DND-41 (cell line): ENCODE measurements at regions not wholly inside any gene's neighbourhood (a gene's known extent, or its start where the extent isn't known, plus 50 kb on each side); places are given as distances from the start of the nearest gene placed in this dataset.

Experiments used
- ATAC-seq: fragments of 200-7000 bp; cut with Tn5 transposase; 3 replicates; pipeline ENCODE4 v1.9.1; 2021; ENCODE audit warnings: low read depth; ENCODE audit not compliant: insufficient read depth
- DNase-seq: peaks from one replicate; pipeline ENCODE4 v3.0.0-alpha.2; 2020
- H2AFZ ChIP-seq: 2 replicates; pipeline ENCODE4 v1.6.0; 2012; ENCODE audit warnings: low read depth, low read length
- H3K27ac ChIP-seq: 2 replicates; pipeline ENCODE4 v1.5.1; 2012; ENCODE audit warnings: low read length, inconsistent platforms
- H3K27me3 ChIP-seq: fragments of 200-600 bp; sonication (generic); 2 replicates; pipeline ENCODE4 v1.6.0; 2012; ENCODE audit warnings: low read length, mild to moderate bottlenecking, inconsistent platforms; ENCODE audit not compliant: insufficient read depth, poor library complexity
- H3K36me3 ChIP-seq: 2 replicates; pipeline ENCODE4 v1.5.1; 2012; ENCODE audit warnings: low read length, inconsistent platforms; ENCODE audit not compliant: insufficient read depth
- H3K4me1 ChIP-seq: 2 replicates; pipeline ENCODE4 v1.5.1; 2012; ENCODE audit warnings: mild to moderate bottlenecking, low read length; ENCODE audit not compliant: insufficient read depth
- H3K4me2 ChIP-seq: 2 replicates; pipeline ENCODE4 v1.6.0; 2012; ENCODE audit warnings: mild to moderate bottlenecking, moderate library complexity, low read length, inconsistent platforms; ENCODE audit not compliant: insufficient read depth
- H3K4me3 ChIP-seq, 2 experiments: fragments of 200-600 bp in 1 of 2; shearing (Covaris generic) in 1 of 2; 2 replicates each; pipeline ENCODE4 v1.5.1; 2012 to 2016; ENCODE audit warnings: inconsistent platforms in 2 of 2, low read length in 2 of 2, mild to moderate bottlenecking in 2 of 2, low read depth in 1 of 2, moderate library complexity in 1 of 2
- H3K79me2 ChIP-seq: 2 replicates; pipeline ENCODE4 v1.6.0; 2012; ENCODE audit warnings: low read length, inconsistent platforms; ENCODE audit not compliant: insufficient read depth
- H3K9ac ChIP-seq: 2 replicates; pipeline ENCODE4 v1.6.0; 2012; ENCODE audit warnings: low read depth, mild to moderate bottlenecking, inconsistent platforms, low read length, moderate library complexity
- H3K9me3 ChIP-seq: 2 replicates; pipeline ENCODE4 v1.5.1; 2012; ENCODE audit warnings: low read length, moderate library complexity, mild to moderate bottlenecking, inconsistent platforms; ENCODE audit not compliant: insufficient read depth, severe bottlenecking
- H4K20me1 ChIP-seq: 2 replicates; pipeline ENCODE4 v1.6.0; 2012; ENCODE audit warnings: low read length; ENCODE audit not compliant: insufficient read depth
- CTCF ChIP-seq: IDR thresholded peaks from 2 replicates; pipeline ENCODE4 v1.5.1; 2012; ENCODE audit warnings: borderline replicate concordance, low read length, moderate library complexity, mild to moderate bottlenecking; ENCODE audit not compliant: poor library complexity, severe bottlenecking; ENCODE audit errors: extremely low read depth
- EZH2 ChIP-seq: IDR thresholded peaks from 3 replicates; pipeline ENCODE4 v1.6.1; 2012; ENCODE audit warnings: borderline replicate concordance, low read depth, mild to moderate bottlenecking, moderate library complexity, low read length, inconsistent platforms; ENCODE audit not compliant: severe bottlenecking

DNA sequence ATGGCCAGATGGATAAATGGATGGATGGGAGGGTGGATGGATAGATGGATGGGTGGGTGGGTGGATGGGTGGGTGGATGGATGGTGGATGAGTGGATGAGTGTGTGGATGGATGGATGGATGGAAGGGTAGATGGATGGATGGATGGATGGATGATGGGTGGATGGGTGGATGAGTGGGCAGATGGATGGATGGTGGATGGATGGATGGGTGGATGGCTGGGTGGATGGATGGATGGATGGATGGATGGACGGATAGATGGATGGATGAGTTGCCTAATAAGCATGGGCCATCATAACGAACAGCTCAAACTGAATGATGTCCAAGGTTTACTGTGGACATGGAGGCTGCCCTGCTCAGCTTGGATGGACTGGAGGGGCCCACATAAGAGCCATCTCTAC is 89.8 kb upstream of the SMIM23 start:
- H3K36me3 ChIP-seq, result no peaks in the 10 kb centered on the region
- no peaks in the 10 kb centered on the region for H4K20me1 ChIP-seq
- no peaks in the 10 kb centered on the region for H3K79me2 ChIP-seq
- ATAC-seq (no peak), DNase-seq (no peak)
- no peak overlapping the region for H3K9ac ChIP-seq
- TF ChIP-seq CTCF, result no peak
- no peaks in the 10 kb centered on the region for H3K4me1 ChIP-seq
- H3K9me3 ChIP-seq, result no peaks in the 10 kb centered on the region
- H3K4me3 ChIP-seq, result no peak overlapping the region
- H2AFZ ChIP-seq, result no peak overlapping the region
- no peak overlapping the region for H3K27ac ChIP-seq
- H3K27me3 ChIP-seq, result peaks cover 4% of the 10 kb centered on the region
- H3K4me2 ChIP-seq, result no peak overlapping the region

- no peak for TF ChIP-seq CTCF
- no peak for TF ChIP-seq EZH2
- Histone ChIP-seq H4K20me1 (no peaks in the 10 kb centered on the region), H3K36me3 (no peaks in the 10 kb centered on the region), H3K27me3 (peaks cover 4% of the 10 kb centered on the region), H2AFZ (no peak overlapping the region), H3K9ac (no peak overlapping the region), H3K4me3 (no peak overlapping the region), H3K27ac (no peak overlapping the region), H3K4me2 (no peak overlapping the region), H3K9me3 (no peaks in the 10 kb centered on the region), H3K79me2 (no peaks in the 10 kb centered on the region), H3K4me1 (no peaks in the 10 kb centered on the region)
- ATAC-seq (no peak), DNase-seq (no peak)
These were observed 88.2 kb upstream of the SMIM23 start for GRCh38 chr5:171697221-171698102.

DNA sequence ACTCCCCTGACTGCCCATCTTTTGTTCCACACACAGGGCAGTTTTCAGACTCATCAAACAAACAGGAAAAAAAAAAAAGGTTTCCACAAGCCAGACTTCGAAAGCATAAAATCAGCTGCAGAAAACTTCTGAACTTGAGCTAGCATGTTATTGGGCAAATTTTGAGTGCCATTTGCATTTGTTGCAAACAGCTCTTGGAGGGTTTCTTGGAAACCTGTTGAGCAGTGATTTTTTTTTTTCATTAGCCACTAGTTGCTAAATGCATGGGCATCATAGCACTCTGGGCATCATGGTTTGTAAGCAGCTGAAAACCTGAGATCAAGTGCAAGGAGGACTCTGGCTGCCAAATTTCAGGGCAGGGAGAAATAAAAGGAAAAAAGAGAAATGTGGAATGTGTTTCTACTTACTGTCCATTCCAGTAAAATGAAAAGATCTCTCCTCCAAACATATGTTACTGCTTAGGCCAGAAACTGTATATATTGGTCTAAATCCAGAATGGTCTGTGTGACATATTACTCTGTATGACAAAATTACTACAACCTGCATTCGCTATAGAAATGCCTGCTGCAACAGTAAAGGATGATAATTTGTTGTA is 85.2 kb upstream of the SMIM23 start:
- TF ChIP-seq EZH2, result no peak
- TF ChIP-seq CTCF, result no peak
- Histone ChIP-seq H2AFZ (no peak overlapping the region), H3K4me3 (no peak overlapping the region), H3K4me1 (no peaks in the 10 kb centered on the region), H4K20me1 (no peaks in the 10 kb centered on the region), H3K9ac (no peak overlapping the region), H3K36me3 (no peaks in the 10 kb centered on the region), H3K4me2 (no peak overlapping the region), H3K27ac (no peak overlapping the region), H3K9me3 (no peaks in the 10 kb centered on the region), H3K27me3 (peaks cover 4% of the 10 kb centered on the region), H3K79me2 (no peaks in the 10 kb centered on the region)
- no peak for ATAC-seq
- DNase-seq, result no peak
